Left ventricle myocardium inferior (tissue), 1 donor: ENCODE measurements at regions not wholly inside any gene's neighbourhood (a gene's known extent, or its start where the extent isn't known, plus 50 kb on each side); places are given as distances from the start of the nearest gene placed in this dataset.

Experiments used
- DNase-seq: peaks from one replicate; pipeline ENCODE4 v3.0.0-alpha.2; 2020
- H3K27ac ChIP-seq: fragments of 200-600 bp; replicated peaks from 2 replicates; pipeline ENCODE4 v1.8.0; 2021
- H3K27me3 ChIP-seq: fragments of 200-600 bp; 2 replicates; pipeline ENCODE4 v1.8.0; 2021; ENCODE audit warnings: low read depth
- H3K36me3 ChIP-seq: fragments of 200-600 bp; 2 replicates; pipeline ENCODE4 v1.8.0; 2021
- H3K4me1 ChIP-seq: fragments of 200-600 bp; 2 replicates; pipeline ENCODE4 v1.8.0; 2021
- H3K4me3 ChIP-seq: fragments of 200-600 bp; 2 replicates; pipeline ENCODE4 v1.8.0; 2021; ENCODE audit warnings: mild to moderate bottlenecking, moderate library complexity
- H3K9me3 ChIP-seq: fragments of 200-600 bp; replicated peaks from 2 replicates; pipeline ENCODE4 v1.8.0; 2021
- intact Hi-C: fragments of 100-400 bp; cut with micrococcal nuclease; formaldehyde crosslinking; loops from one replicate; pipeline ENCODE4 v1.11.0; 2022
- TF ChIP-seq, protein P1 (sequence below): fragments of 200-600 bp; IDR thresholded peaks from 2 replicates; pipeline ENCODE4 v1.8.0; 2021; ENCODE audit warnings: antibody characterized with exemption, mild to moderate bottlenecking, borderline replicate concordance
- donor health status: DM: no; HTN: yes; CAD: no; lungs with severe emphysema.

DNA sequence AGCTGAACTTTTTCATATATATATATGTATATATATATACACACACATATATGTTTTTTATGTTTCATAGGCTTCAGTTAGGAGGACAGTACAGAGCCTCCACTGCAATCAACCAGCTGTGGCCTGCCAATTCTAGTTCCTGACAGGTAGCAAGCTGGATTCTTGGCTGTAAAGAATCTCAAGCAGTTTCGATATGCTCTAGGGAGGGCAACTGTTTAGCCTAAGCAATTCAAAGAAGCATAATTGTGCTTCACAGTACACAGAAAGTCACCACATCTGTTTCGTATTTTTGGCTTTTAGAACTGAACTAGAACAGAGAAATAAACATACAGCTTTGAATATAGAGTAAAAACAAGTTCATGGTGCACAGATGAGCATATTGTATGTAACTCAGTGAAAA, 152.4 kb upstream of the ARRDC3 start:
- DNase-seq, result no peak
- Histone ChIP-seq H3K9me3 (no peaks in the 10 kb centered on the region), H3K4me3 (no peak overlapping the region), H3K27ac (no peak overlapping the region), H3K4me1 (no peaks in the 10 kb centered on the region), H3K27me3 (no peaks in the 10 kb centered on the region), H3K36me3 (no peaks in the 10 kb centered on the region)
- intact Hi-C loops, result no loop called here
- TF ChIP-seq, protein P1, sequence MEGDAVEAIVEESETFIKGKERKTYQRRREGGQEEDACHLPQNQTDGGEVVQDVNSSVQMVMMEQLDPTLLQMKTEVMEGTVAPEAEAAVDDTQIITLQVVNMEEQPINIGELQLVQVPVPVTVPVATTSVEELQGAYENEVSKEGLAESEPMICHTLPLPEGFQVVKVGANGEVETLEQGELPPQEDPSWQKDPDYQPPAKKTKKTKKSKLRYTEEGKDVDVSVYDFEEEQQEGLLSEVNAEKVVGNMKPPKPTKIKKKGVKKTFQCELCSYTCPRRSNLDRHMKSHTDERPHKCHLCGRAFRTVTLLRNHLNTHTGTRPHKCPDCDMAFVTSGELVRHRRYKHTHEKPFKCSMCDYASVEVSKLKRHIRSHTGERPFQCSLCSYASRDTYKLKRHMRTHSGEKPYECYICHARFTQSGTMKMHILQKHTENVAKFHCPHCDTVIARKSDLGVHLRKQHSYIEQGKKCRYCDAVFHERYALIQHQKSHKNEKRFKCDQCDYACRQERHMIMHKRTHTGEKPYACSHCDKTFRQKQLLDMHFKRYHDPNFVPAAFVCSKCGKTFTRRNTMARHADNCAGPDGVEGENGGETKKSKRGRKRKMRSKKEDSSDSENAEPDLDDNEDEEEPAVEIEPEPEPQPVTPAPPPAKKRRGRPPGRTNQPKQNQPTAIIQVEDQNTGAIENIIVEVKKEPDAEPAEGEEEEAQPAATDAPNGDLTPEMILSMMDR, result no peak

DNA sequence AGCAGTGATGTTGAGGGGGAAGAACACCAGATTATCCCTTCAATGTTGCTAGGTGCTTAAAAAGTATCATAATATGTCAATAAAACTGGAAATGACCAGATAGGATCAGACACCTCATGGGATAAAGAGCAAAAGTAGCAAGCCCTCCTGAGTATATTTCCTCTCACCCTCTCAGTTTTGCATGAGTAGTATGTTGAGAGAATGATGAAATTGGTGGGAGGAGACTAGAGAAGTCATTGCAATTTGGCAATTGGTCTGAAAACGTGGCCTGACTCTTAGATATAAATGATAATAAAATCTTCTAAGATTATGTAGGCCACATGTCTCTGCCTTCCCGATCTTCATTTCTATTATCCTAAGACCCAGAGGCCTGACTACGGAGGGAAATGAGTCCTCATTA, 151.2 kb upstream of the ARRDC3 start:
- DNase-seq, result no peak
- H3K9me3 ChIP-seq, result no peaks in the 10 kb centered on the region
- intact Hi-C loops, result no loop called here

DNA sequence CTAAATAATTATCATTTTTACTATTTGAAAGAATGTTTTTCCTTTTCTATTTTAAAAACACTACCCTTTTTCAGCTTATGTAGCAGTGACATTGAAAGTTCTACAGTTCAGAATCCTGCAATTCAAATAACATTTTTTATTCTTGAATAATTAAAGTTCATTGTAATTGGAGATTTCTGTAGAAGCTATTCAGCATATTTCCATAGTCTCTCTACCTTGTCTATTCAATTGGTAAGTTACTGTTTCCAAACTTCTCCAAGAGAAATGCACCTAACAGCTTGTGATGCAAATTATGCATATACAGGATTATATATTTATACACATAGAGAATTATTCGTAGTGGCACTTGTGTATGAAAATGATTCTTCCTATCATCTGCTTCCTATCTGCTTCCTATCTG, 149.7 kb upstream of the ARRDC3 start:
- TF ChIP-seq, protein P1, result no peak
- Histone ChIP-seq H3K36me3 (no peaks in the 10 kb centered on the region), H3K4me1 (no peaks in the 10 kb centered on the region), H3K27ac (no peak overlapping the region), H3K27me3 (no peaks in the 10 kb centered on the region), H3K9me3 (no peaks in the 10 kb centered on the region), H3K4me3 (no peak overlapping the region)
- DNase-seq, result no peak
- intact Hi-C loops, result no loop called here

More for the DNA sequence above, 151.2 kb upstream of the ARRDC3 start:
- TF ChIP-seq, protein P1, result no peak
- no peak overlapping the region for H3K27ac ChIP-seq
- H3K27me3 ChIP-seq, result no peaks in the 10 kb centered on the region
- H3K4me1 ChIP-seq, result no peaks in the 10 kb centered on the region
- H3K4me3 ChIP-seq, result no peak overlapping the region
- no peaks in the 10 kb centered on the region for H3K36me3 ChIP-seq

DNA sequence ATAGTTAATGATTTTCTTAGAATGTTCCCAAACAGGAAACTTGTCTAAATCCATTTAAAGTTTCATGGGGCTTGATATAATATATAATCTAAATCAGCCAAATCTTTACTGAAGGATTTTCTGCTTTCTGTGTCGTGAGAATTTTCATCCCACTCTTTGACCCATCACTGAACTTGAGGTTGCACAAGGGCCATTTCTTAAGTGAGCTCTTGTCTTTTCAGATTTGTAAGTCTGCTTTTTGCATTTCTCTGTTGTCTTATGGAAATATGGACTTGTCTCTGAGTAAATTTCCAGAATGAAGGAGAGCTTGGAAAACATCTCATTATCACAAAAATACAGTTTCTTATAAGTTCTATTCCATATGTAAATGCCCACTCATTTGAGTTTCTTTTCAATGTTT, 149.2 kb upstream of the ARRDC3 start:
- Histone ChIP-seq H3K36me3 (no peaks in the 10 kb centered on the region), H3K4me1 (no peaks in the 10 kb centered on the region), H3K9me3 (no peaks in the 10 kb centered on the region), H3K27me3 (no peaks in the 10 kb centered on the region), H3K27ac (no peak overlapping the region), H3K4me3 (no peak overlapping the region)
- intact Hi-C loops, result no loop called here
- no peak for DNase-seq
- TF ChIP-seq, protein P1, result no peak

DNA sequence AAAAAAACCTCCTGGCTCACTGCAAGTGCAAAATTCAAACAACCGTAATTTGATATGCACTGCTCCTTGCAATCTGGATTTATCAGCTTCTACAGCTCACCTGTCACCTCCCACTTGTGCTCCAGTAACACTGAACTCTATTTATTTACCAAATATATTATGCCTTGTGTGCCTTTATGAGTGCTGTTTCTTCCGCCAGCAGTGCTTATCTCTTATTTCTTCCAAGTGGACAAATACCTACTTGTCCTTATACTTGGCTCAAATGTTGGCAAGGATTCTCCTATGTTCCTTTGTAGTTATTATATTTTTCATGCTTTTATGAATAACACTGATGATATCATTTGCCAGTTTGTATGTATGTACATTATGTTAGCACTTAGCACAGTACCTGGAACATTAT, 145.7 kb upstream of the ARRDC3 start:
- H3K4me1 ChIP-seq, result no peaks in the 10 kb centered on the region
- H3K27me3 ChIP-seq, result no peaks in the 10 kb centered on the region
- DNase-seq, result no peak
- TF ChIP-seq, protein P1, result no peak
- no peaks in the 10 kb centered on the region for H3K36me3 ChIP-seq
- intact Hi-C loops, result no loop called here
- no peak overlapping the region for H3K27ac ChIP-seq
- no peak overlapping the region for H3K4me3 ChIP-seq
- H3K9me3 ChIP-seq, result no peaks in the 10 kb centered on the region

DNA sequence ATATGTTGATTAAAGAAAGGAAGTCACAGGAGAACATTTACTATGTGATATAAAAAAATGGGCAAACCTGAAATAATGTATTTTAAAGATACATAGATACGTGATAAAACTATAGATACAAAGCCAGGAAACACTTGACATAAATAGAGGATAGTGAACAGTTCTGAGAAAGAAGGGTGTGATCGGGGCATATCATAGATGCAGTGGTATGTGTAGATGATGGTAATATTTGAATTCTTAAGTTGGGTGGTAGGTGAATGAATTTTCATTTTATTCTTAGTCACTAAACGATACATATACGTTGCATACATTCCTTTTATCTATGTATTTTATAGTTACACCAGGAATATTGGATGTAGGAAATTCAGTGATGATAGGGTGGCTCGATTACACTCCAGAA, 138.7 kb upstream of the ARRDC3 start:
- no peaks in the 10 kb centered on the region for H3K9me3 ChIP-seq
- no peaks in the 10 kb centered on the region for H3K36me3 ChIP-seq
- H3K27ac ChIP-seq, result no peak overlapping the region
- intact Hi-C loops, result no loop called here
- H3K27me3 ChIP-seq, result no peaks in the 10 kb centered on the region
- H3K4me1 ChIP-seq, result no peaks in the 10 kb centered on the region
- TF ChIP-seq, protein P1, result no peak
- no peak for DNase-seq
- H3K4me3 ChIP-seq, result no peak overlapping the region
